Fibroblast of skin of back (primary cell): ENCODE measurements at regions not wholly inside any gene's neighbourhood (a gene's known extent, or its start where the extent isn't known, plus 50 kb on each side); places are given as distances from the start of the nearest gene placed in this dataset.

Experiments used
- DNase-seq: peaks from one replicate; pipeline ENCODE4 v3.0.0-alpha.2; 2013

- no peak for DNase-seq
These were observed 921.9 kb downstream of the ADGRL2 start for GRCh38 chr1:82722608-82723007.

DNA sequence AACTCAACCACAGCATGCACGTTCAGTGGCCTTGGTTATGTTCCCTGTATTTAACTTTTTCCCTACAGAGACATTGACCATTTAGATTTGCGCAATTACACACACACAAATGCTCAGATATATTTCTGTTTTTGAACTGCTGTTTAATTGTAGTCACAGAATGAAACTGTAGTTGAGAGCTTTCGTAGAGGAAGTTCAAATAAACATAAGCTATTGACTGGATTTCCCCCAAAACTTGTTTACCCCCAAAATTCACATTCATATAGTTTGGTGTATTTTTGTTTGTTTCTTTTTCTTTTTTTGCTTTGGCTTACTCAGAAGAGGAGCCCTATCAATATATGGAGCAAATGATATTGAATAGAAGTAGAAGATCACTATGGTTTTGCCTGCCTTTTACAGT is 921.0 kb downstream of the ADGRL2 start:
- no peak for DNase-seq

DNA sequence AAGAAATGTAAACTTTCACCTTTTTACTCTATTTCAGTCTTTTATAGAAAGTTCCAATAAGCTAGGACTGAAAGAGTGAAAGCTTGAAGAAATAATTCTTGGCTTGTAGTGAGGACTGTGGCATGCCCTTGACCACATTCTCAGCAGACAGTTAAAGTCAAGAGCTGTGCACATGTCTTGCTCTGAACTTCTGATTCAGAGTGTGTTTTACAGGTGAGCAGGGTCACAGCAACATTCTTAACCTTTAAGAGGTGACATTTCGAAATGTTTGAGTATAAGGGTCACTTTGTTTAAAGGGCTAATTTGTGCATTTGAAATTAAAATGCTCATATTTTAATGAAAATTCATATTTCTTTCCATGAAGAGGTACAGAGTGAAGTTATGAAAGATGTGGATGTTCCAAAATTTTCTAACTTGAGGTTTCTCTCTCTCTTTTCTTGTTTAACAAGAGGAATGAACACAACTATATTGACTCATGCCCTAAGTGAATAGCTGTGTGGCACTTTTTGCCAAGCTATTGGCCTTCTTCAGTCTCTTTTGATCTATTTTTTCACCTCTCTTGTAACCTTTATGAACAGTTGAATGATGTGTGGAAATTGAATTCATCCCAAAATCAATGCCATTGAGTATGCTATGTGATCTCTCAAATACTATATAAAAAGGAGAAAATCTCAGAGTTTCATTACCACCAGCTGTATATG is 918.1 kb downstream of the ADGRL2 start:
- DNase-seq = no peak

- DNase-seq = no peak
These were observed 909.4 kb downstream of the ADGRL2 start for GRCh38 chr1:82710091-82710490.

GRCh38 chr1:82707681-82708080 is 906.9 kb downstream of the ADGRL2 start:
- no peak for DNase-seq

DNA sequence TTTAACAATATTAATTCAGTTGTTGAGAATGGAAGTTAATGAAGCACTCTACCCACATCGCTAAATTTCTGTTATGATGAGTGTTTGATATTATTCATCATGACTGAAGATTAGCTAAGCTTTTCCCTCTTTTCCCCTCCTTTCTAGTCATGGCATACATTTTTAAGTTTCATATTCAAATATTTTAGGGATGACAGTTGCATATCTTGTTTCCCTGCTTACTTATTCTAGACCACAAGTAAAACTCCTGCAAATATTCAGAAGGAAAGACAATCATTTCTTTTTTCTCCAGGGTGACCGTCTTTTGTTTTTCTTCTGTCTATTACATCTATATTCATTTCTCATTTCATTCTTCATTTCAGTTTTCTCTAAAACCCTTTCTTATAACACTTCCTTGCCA is 906.0 kb downstream of the ADGRL2 start:
- DNase-seq = peak; percentile 88

- no peak for DNase-seq
These were observed 904.2 kb downstream of the ADGRL2 start for GRCh38 chr1:82704966-82705365.

DNA sequence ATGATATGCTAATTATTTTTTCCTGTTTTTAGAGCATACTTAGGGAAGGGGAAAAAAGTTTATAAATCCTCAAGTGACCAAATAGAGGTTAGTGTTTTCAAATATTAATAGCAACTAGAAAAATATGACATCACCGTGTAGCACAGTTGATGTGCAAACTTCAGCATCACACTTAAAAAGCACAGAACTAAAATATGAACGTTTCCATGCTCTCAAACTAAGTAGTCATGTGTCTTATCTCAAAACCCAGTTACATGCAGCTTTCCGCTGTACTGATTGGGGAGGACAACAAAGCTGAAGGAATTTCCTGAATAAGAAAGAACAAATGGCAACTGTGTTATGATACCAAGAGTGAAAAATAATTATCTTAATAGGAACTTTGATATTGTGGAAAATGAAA is 903.7 kb downstream of the ADGRL2 start:
- no peak for DNase-seq

GRCh38 chr1:82703951-82704350 is 903.2 kb downstream of the ADGRL2 start:
- no peak for DNase-seq

DNA sequence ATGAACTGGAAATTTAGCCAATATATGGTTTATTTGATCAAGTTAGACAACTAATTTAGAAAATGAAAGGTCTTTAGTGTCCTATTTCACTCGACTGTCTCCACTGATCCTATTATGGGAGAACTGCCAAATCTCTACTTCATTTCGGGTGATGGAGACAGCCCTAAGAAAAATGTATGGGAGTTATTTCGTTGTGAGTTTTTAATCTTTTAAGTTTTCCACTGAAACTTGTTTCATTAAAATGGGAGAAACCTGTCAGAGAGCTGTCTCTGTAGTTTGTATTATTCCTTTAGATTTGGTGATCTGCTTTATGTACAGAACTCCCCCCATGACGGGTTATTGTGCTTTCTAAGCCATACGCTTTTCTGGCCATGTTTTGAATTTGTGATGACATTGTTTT is 899.7 kb downstream of the ADGRL2 start:
- no peak for DNase-seq

DNA sequence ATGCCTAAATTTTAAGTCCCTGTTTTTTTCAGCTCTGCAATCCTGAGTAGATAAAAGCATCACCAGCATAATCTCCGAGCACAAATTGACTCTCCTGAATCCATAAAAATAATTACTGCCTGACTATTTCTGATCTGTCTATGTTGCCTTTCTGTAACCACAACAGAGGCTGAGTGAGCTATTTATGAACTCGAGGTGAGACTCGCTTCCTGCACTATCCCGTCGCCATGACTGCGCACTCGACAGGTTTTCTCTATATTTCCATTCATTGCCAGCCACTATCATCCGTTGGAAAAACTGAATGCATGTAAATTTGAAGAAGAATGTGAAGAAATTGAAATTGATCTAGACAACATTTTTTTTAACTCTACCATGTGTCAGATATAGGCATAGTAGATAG is 897.2 kb downstream of the ADGRL2 start:
- DNase-seq = no peak

GRCh38 chr1:82695443-82695842 is 894.7 kb downstream of the ADGRL2 start:
- DNase-seq = no peak

- no peak for DNase-seq
These were observed 889.7 kb downstream of the ADGRL2 start for GRCh38 chr1:82690411-82690810.

GRCh38 chr1:82689217-82689616 is 888.5 kb downstream of the ADGRL2 start:
- no peak for DNase-seq

DNA sequence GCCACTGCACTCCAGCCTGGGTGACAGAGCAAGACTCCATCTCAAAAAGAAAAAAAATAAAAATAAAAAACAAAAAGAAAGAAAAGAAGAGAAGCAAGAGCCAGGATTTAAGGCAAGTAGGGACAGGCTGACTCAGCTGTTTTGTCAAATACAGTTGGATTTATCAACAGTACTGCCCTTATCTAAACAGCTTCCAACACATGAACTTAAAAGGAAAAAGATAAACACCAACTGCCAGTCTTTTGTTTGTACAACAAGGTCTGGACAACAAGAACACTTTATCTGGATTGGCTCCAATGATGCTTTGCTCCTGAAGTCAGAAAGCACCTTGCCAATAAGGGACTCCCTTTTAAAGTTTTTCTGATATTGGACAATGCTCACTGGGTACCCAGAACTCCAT is 886.0 kb downstream of the ADGRL2 start:
- DNase-seq = no peak

- DNase-seq = no peak
These were observed 846.2 kb downstream of the ADGRL2 start for GRCh38 chr1:82646888-82647287.

DNA sequence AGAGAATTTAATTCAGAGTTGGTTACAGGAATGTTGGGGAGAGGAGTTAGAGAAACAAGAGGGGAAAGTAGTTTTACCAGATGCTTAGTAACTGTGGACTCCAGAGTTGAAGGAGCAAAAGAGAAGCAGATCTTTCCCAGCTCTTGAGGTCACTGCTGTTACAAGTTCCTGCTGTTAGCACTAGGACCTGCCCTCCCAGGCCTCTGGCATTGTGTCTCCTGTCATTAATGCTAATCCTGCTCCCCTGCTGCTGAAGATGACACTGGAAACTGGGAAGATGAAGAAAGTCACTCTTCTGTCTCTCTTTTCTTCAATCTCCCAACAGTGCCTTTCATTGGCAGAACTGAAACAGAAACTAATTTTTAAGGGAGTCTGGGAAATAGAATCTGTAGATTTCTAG is 845.6 kb downstream of the ADGRL2 start:
- no peak for DNase-seq

GRCh38 chr1:82644186-82644915 is 843.6 kb downstream of the ADGRL2 start:
- no peak for DNase-seq

GRCh38 chr1:82640352-82640751 is 839.6 kb downstream of the ADGRL2 start:
- DNase-seq = no peak

GRCh38 chr1:82634266-82634665 is 833.5 kb downstream of the ADGRL2 start:
- DNase-seq = no peak

GRCh38 chr1:82632155-82632554 is 831.4 kb downstream of the ADGRL2 start:
- DNase-seq = peak; percentile 28

GRCh38 chr1:82628887-82629286 is 828.2 kb downstream of the ADGRL2 start:
- DNase-seq = no peak

GRCh38 chr1:82625537-82625936 is 824.8 kb downstream of the ADGRL2 start:
- no peak for DNase-seq

- no peak for DNase-seq
These were observed 820.3 kb downstream of the ADGRL2 start for GRCh38 chr1:82621076-82621475.
